A673 (cell line): ENCODE measurements at regions not wholly inside any gene's neighbourhood (a gene's known extent, or its start where the extent isn't known, plus 50 kb on each side); places are given as distances from the start of the nearest gene placed in this dataset.

ENCODE experiments used
- BruUV-seq: library from RNA; stranded (reverse); fragments of 400-500 nt; replicated peaks from 2 replicates; lab custom pipeline; 2021; lab: Mats Ljungman, UMichigan
- CTCF ChIA-PET: fragments of 300-600 bp; sonication (Branson Sonifier 250); formaldehyde crosslinking; loops from one replicate; lab custom pipeline; 2022; ENCODE audit warnings: antibody characterized with exemption; lab: Charles Lee
- POLR2A ChIA-PET: fragments of 300-600 bp; sonication (Branson Sonifier 250); formaldehyde crosslinking; loops from one replicate; lab custom pipeline; 2022; ENCODE audit warnings: antibody characterized with exemption; ENCODE audit not compliant: low non-redundant PET; lab: Charles Lee
- DNase-seq: peaks from one replicate; pipeline ENCODE4 v3.0.0-alpha.2; 2015; ENCODE audit warnings: low spot score
- H3K27ac ChIP-seq: fragments of 200-600 bp; sonication (generic); 2 replicates; pipeline ENCODE4 v1.5.1; 2016; ENCODE audit warnings: mixed run types, low read depth, mild to moderate bottlenecking, mixed read lengths, antibody characterized with exemption, low read length; ENCODE audit not compliant: poor library complexity, severe bottlenecking
- H3K27me3 ChIP-seq: fragments of 200-600 bp; sonication (generic); replicated peaks from 2 replicates; pipeline ENCODE4 v1.6.1; 2017; ENCODE audit warnings: mixed run types, low read depth, mild to moderate bottlenecking, mixed read lengths, antibody characterized with exemption, low read length; ENCODE audit not compliant: insufficient read depth, poor library complexity
- H3K36me3 ChIP-seq: fragments of 200-600 bp; sonication (generic); 2 replicates; pipeline ENCODE4 v1.6.1; 2016; ENCODE audit warnings: mixed run types, mild to moderate bottlenecking, mixed read lengths, antibody characterized with exemption, low read length; ENCODE audit not compliant: insufficient read depth, poor library complexity, severe bottlenecking
- H3K4me1 ChIP-seq: fragments of 200-600 bp; sonication (generic); 2 replicates; pipeline ENCODE4 v1.6.1; 2017; ENCODE audit warnings: mixed run types, mild to moderate bottlenecking, mixed read lengths, antibody characterized with exemption, low read length; ENCODE audit not compliant: insufficient read depth, poor library complexity, severe bottlenecking
- H3K4me3 ChIP-seq: fragments of 200-600 bp; sonication (generic); 2 replicates; pipeline ENCODE4 v1.5.1; 2016; ENCODE audit warnings: low read depth, mixed run types, mild to moderate bottlenecking, mixed read lengths, low read length; ENCODE audit not compliant: poor library complexity, severe bottlenecking
- H3K9me3 ChIP-seq: fragments of 200-600 bp; sonication (generic); 2 replicates; pipeline ENCODE4 v1.6.1; 2016; ENCODE audit warnings: mixed run types, low read depth, mild to moderate bottlenecking, mixed read lengths, antibody characterized with exemption, low read length; ENCODE audit not compliant: poor library complexity, severe bottlenecking
- EZH2 ChIP-seq: fragments of 200-600 bp; sonication (generic); IDR thresholded peaks from 2 replicates; pipeline ENCODE4 v1.6.1; 2017; ENCODE audit warnings: borderline replicate concordance, low read depth, mild to moderate bottlenecking, mixed read lengths, antibody characterized with exemption, low read length; ENCODE audit not compliant: poor library complexity, severe bottlenecking
- intact Hi-C: fragments of 100-400 bp; cut with micrococcal nuclease; formaldehyde crosslinking; loops from one replicate; pipeline ENCODE4 v1.10.0; 2022; ENCODE audit not compliant: unreplicated experiment
- TF ChIP-seq, protein P1 (sequence below): fragments of 300-800, 200-600 bp; sonication (generic); conservative IDR thresholded peaks from 2 replicates; pipeline ENCODE4 v1.5.1; 2017; ENCODE audit warnings: low read depth, mild to moderate bottlenecking, antibody characterized with exemption, low read length, moderate library complexity, mixed read lengths

DNA sequence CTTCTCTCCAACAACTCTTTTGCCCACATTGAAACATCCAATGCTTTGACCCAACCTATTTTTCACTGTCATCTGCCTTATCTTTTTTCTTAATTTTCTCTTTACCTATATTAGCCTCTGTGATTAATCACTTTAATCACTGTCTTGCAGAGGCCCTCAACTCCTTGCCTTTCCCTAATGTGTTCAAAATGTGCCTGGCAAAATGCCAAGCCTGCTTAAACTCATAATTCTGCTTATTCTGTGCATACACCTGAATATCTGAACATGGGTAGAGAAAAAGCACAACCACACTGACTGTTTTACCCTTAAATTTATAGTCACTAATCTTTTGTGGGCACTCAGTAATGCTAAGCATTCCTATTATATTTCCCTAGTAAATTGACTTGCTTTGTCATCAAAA is 63.0 kb upstream of the GALNT13 start:
- DNase-seq = no peak
- Histone ChIP-seq H3K27ac (no peak overlapping the region), H3K27me3 (no peaks in the 10 kb centered on the region), H3K36me3 (no peaks in the 10 kb centered on the region), H3K4me3 (no peak overlapping the region), H3K4me1 (no peaks in the 10 kb centered on the region), H3K9me3 (no peaks in the 10 kb centered on the region)
- ChIA-PET POLR2A (no interaction called here), CTCF (no interaction called here)
- TF ChIP-seq EZH2 = no peak
- TF ChIP-seq, protein P1, sequence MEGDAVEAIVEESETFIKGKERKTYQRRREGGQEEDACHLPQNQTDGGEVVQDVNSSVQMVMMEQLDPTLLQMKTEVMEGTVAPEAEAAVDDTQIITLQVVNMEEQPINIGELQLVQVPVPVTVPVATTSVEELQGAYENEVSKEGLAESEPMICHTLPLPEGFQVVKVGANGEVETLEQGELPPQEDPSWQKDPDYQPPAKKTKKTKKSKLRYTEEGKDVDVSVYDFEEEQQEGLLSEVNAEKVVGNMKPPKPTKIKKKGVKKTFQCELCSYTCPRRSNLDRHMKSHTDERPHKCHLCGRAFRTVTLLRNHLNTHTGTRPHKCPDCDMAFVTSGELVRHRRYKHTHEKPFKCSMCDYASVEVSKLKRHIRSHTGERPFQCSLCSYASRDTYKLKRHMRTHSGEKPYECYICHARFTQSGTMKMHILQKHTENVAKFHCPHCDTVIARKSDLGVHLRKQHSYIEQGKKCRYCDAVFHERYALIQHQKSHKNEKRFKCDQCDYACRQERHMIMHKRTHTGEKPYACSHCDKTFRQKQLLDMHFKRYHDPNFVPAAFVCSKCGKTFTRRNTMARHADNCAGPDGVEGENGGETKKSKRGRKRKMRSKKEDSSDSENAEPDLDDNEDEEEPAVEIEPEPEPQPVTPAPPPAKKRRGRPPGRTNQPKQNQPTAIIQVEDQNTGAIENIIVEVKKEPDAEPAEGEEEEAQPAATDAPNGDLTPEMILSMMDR = no peak
- BruUV-seq = no TSS peak
- intact Hi-C loops = no loop called here

DNA sequence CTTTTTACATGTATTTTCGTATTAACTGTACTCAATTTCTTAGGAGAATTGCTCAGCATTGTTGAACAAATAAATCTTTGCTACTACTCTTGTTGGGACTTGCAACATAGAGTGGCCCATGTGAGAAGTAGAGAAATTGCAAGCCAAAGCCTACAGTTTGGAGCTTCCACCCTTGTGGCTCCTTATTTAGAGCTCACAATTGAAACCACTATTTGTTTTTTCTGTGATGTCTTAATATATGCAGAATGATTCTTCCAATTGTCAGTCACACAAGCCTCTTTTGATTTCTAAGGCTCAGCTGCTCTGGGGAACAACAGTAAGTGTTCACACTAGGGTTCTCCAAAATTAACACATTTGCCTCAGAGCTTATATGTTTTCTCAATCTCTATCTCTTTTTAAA is 60.2 kb upstream of the GALNT13 start:
- Histone ChIP-seq H3K4me1 (no peaks in the 10 kb centered on the region), H3K27ac (no peak overlapping the region), H3K4me3 (no peak overlapping the region), H3K36me3 (no peaks in the 10 kb centered on the region), H3K9me3 (no peaks in the 10 kb centered on the region), H3K27me3 (no peaks in the 10 kb centered on the region)
- no peak for DNase-seq
- TF ChIP-seq, protein P1 = no peak
- TF ChIP-seq EZH2 = no peak
- BruUV-seq = no TSS peak
- ChIA-PET CTCF (no interaction called here), POLR2A (no interaction called here)
- intact Hi-C loops = no loop called here

DNA sequence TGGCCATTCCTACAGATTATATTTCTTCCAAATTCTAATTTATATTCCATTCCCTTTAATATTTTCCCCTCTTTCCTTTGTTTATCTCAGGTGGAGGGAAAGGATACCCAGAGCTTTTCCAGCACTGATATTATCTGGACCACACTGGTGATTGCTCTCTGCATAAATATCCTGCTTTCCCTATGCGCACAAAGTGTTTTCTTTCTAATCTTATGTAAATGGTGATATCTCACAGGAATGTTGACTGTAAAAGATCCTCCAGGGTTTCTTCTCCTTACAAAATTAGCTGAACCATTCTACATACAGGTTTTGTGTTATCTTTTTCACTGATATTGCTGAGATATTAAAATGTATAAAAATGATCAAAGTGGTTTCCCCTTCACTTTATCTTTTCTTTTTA is 59.1 kb upstream of the GALNT13 start:
- Histone ChIP-seq H3K36me3 (no peaks in the 10 kb centered on the region), H3K27ac (no peak overlapping the region), H3K4me3 (no peak overlapping the region), H3K4me1 (no peaks in the 10 kb centered on the region), H3K9me3 (no peaks in the 10 kb centered on the region), H3K27me3 (no peaks in the 10 kb centered on the region)
- intact Hi-C loops = no loop called here
- DNase-seq = no peak
- TF ChIP-seq, protein P1 = no peak
- no peak for TF ChIP-seq EZH2
- ChIA-PET CTCF (no interaction called here), POLR2A (no interaction called here)
- no TSS peak for BruUV-seq
